ENCODE measurements at regions not wholly inside any gene's neighbourhood (a gene's known extent, or its start where the extent isn't known, plus 50 kb on each side); places are given as distances from the start of the nearest gene placed in this dataset.
"Not testable (repeated sequence)": the region's sequence is repeated elsewhere in the genome, so short reads cannot be mapped to it uniquely, and the experiment has no call there.

- DNase-seq (ENCODE audit: low read depth in 2 of 2): no peak
Measured at GRCh38 chr11:71153005-71153390, 99.4 kb downstream of the SHANK2 start.

GRCh38 chr11:71152312-71153004, 99.9 kb downstream of the SHANK2 start:
- not testable (repeated sequence) for DNase-seq (ENCODE audit: low read depth in 2 of 2)

- DNase-seq (ENCODE audit: low read depth in 2 of 2): no peak
Measured at GRCh38 chr11:71151561-71151960, 100.8 kb downstream of the SHANK2 start.

GRCh38 chr11:71150859-71151258, 101.5 kb downstream of the SHANK2 start:
- no peak for DNase-seq (ENCODE audit: low read depth in 2 of 2)

GRCh38 chr11:71148716-71149115, 103.7 kb downstream of the SHANK2 start:
- DNase-seq (ENCODE audit: low read depth in 2 of 2): no peak

- no peak for DNase-seq (ENCODE audit: low read depth in 2 of 2)
Measured at GRCh38 chr11:71147331-71147730, 105.0 kb downstream of the SHANK2 start.

- DNase-seq (ENCODE audit: low read depth in 2 of 2): no peak
Measured at GRCh38 chr11:71146846-71147245, 105.5 kb downstream of the SHANK2 start.

- no peak for DNase-seq (ENCODE audit: low read depth in 2 of 2)
Measured at GRCh38 chr11:71145988-71146824, 106.2 kb downstream of the SHANK2 start.

GRCh38 chr11:71145368-71145767, 107.0 kb downstream of the SHANK2 start:
- DNase-seq (ENCODE audit: low read depth in 2 of 2): no peak

- no peak for DNase-seq (ENCODE audit: low read depth in 2 of 2)
Measured at GRCh38 chr11:71144736-71145135, 107.6 kb downstream of the SHANK2 start.

- DNase-seq (ENCODE audit: low read depth in 2 of 2): no peak
Measured at GRCh38 chr11:71144010-71144409, 108.4 kb downstream of the SHANK2 start.

- DNase-seq (ENCODE audit: low read depth in 2 of 2): no peak
Measured at GRCh38 chr11:71140206-71140919, 112.0 kb downstream of the SHANK2 start.

- DNase-seq (ENCODE audit: low read depth in 2 of 2): no peak
Measured at GRCh38 chr11:71139516-71140205, 112.7 kb downstream of the SHANK2 start.

- no peak for DNase-seq (ENCODE audit: low read depth in 2 of 2)
Measured at GRCh38 chr11:71138737-71139425, 113.5 kb downstream of the SHANK2 start.

- DNase-seq (ENCODE audit: low read depth in 2 of 2): no peak
Measured at GRCh38 chr11:71137376-71137775, 115.0 kb downstream of the SHANK2 start.

- no peak for DNase-seq (ENCODE audit: low read depth in 2 of 2)
Measured at GRCh38 chr11:71136095-71136845, 116.1 kb downstream of the SHANK2 start.

- no peak for DNase-seq (ENCODE audit: low read depth in 2 of 2)
Measured at GRCh38 chr11:71135112-71135511, 117.3 kb downstream of the SHANK2 start.

- no peak for DNase-seq (ENCODE audit: low read depth in 2 of 2)
Measured at GRCh38 chr11:71133946-71134345, 118.4 kb downstream of the SHANK2 start.

- DNase-seq (ENCODE audit: low read depth in 2 of 2): no peak
Measured at GRCh38 chr11:71131861-71132260, 120.5 kb downstream of the SHANK2 start.

GRCh38 chr11:71130106-71130505, 122.3 kb downstream of the SHANK2 start:
- no peak for DNase-seq (ENCODE audit: low read depth in 2 of 2)

- no peak for DNase-seq (ENCODE audit: low read depth in 2 of 2)
Measured at GRCh38 chr11:71129624-71130023, 122.8 kb downstream of the SHANK2 start.

Data from stimulated activated CD8-positive, alpha-beta memory T cell treated with anti-CD3 and anti-CD28 coated beads, Interleukin-15, amount 100 ng/mL, for 48 hours (primary cell).